Bone marrow (tissue), 2 donors: ENCODE measurements at regions not wholly inside any gene's neighbourhood (a gene's known extent, or its start where the extent isn't known, plus 50 kb on each side); places are given as distances from the start of the nearest gene placed in this dataset.
"Not testable (repeated sequence)": the region's sequence is repeated elsewhere in the genome, so short reads cannot be mapped to it uniquely, and the experiment has no call there.

Experiments
- DNase-seq, 2 donors: peaks; one replicate each; lab custom pipeline; 2025; lab: John Stamatoyannopoulos, UW

DNA sequence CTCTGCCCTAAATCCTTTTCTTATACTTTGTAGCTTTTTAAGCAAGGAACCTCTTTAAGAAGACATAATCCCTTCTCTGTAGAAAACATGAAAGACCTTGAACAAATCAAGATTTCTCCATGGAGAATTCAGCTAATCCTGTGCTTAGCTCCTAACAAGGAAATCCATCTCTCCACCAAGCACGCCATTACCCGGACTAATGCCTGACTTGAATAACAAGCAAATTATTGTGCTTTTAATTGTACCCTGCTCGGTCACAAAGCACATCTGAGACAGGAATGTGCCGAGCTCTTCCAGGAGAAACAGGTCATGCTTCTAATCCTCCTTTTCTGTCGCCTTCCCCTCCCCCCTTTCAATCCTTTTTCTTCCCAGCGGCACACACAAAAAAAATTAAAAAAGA lies 141.3 kb downstream of the PSAT1 start:
- no peak for DNase-seq

GRCh38 chr9:78438780-78439179 lies 141.9 kb downstream of the PSAT1 start:
- no peak for DNase-seq

DNA sequence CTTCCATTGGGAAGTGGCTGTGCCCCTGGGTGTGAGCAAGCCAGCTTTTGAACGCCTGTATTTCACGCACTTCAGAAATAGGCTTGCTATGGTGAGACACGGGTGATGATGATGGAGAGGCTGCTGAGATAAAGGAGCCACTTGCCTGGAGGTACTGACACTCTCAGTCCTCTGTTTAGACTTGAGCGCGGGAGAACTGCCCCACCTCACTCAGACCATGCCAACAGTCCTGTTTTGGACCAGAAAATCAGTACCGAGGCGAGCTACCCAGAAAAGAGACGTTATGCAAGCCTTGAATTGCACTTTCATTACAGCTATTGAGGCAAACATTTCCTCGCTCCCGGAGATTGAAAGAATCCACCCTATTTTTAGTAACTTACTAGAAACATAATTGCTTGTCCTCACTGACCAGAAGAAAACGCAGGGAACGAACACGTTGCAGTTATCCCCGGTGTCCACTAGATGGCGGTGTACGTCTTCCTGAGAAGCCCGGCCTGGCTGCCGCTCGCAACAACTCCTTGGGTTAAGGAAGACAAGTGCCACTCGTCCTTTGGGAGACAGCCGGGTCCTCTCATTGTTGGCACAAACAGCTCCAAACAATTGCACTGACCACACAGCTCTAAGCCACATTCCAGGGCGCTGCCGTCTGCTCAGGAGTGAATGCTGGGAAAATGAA lies 142.4 kb downstream of the PSAT1 start:
- peak; percentile 20 to 36 for DNase-seq

DNA sequence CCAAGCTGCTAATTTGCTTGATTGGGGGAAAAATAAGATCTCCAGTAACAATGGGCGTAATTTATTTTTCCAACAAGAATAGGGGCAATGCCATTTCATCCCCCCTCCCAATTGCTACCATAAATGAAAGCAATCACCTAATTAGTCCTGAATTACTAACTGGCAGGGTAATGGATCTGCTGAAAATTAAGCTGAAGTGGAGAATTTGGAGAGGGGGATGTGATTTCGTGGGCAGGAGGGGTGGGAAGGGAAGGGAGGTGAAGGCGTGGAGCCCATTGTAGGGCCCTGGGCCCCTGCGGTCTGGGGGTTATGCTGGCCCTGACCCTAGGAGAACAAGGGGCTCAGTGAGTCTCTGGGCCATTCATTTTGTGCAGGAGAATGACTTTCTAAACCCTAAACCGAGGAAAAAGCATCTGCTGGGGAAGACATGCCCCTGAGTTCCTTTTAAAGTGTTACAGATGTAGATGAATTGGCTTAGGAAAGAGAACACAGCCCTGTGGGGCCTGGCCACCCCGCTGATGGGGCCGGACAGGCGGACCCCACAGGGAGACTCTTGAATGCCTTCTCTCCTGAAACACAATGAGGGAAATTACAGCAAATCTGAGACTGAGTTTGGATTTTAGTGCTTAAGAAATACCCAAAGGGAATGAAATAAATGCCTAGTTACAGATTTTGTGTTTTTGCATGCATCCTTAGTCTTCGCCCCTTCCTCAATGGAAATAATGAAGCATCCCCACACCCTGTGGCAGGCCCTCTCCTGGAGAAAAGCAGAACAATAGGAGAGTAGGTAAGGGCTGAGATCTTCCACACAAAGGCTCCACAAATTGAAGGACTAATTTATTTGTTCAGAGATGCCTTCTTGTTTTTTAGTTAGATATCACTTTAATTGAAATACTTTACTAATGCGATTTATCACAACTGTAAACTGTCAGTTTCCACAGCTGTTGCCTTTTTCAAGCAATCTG lies 143.2 kb downstream of the PSAT1 start:
- DNase-seq, result no peak

GRCh38 chr9:78441396-78441795 lies 144.5 kb downstream of the PSAT1 start:
- no peak for DNase-seq

GRCh38 chr9:78441822-78442431 lies 145.0 kb downstream of the PSAT1 start:
- DNase-seq, result no peak

DNA sequence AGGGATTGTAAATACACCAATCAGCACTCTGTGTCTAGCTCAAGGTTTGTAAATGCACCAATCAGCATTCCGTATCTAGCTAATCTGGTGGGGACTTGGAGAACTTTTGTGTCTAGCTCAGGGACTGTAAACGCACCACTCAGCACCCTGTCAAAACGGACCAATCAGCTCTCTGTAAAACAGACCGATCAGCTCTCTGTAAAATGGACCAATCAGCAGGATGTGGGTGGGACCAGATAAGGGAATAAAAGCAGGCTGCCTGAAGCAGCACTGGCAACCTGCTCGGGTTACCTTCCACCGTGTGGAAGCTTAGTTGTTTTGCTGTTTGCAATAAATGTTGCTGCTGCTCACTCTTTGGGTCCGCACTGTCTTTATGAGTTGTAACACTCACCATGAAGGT lies 145.7 kb downstream of the PSAT1 start:
- DNase-seq, result not testable (repeated sequence)

DNA sequence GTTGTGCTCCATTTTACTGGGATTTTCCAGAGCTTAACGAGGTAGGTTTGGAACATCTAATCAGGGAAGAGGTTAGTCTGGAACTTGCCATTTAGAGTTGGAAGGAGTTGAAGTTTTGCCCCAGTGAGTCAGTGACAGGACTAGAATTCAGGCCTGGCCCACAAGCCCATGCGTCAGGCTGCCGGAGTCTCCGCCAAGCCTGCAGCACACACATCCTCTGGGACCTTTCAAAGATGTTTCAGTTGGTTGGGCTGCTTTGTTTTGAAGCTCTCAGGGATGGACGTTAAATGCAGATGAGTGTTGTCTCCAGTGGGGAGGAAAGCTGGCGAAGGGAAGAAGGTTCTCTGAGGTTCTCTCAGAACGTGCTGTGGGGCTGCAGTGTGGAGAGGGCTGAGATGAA lies 147.0 kb downstream of the PSAT1 start:
- no peak for DNase-seq

- no peak for DNase-seq
These were observed 152.2 kb downstream of the PSAT1 start for GRCh38 chr9:78448960-78449673.

GRCh38 chr9:78453450-78453849 lies 156.5 kb downstream of the PSAT1 start:
- no peak for DNase-seq

GRCh38 chr9:78462611-78463010 lies 165.7 kb downstream of the PSAT1 start:
- DNase-seq, result no peak

- DNase-seq, result no peak
These were observed 166.8 kb downstream of the PSAT1 start for GRCh38 chr9:78463750-78464149.

DNA sequence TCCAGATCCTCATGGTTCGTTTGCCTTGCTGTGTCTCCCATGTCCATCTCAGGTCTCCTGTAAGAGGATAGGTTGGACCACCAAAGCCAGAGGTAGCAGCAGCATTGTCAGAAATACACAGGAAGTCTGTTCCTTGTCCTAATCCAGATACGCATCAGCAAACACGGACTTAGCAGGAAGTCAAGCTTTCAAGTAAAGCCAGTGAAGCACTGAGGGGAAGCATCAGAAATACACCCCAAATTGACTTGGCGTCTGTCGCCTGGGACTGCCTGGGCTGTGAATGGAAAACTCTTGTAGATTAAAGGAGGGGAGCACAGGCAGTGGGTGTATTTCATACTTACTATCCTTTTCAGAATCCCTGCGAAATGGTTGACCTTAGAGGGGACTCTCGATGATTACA lies 171.3 kb downstream of the PSAT1 start:
- no peak for DNase-seq

GRCh38 chr9:78468974-78469576 lies 172.2 kb downstream of the PSAT1 start:
- DNase-seq, result no peak

GRCh38 chr9:78470216-78470615 lies 173.3 kb downstream of the PSAT1 start:
- DNase-seq, result no peak

DNA sequence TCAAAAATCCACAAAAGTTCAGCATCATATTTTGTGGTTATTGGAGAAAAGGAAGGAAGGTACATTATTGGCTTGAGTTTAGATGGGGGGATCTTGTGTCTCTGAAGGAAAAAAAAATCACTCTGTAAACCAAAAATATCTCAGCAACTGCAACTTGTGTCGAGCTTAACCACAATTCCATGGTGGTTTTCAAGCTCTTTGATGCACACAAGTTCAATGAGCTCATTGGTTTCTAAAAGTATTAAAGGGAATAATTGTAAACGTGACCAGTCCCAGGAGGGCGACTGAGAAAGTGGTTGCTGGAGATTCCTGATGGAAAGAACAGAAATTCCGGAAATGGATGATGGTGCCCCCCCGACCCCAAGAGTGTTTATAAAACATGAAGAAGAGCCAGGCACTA lies 173.8 kb downstream of the PSAT1 start:
- DNase-seq, result no peak

- DNase-seq, result no peak
These were observed 175.2 kb downstream of the PSAT1 start for GRCh38 chr9:78472111-78472510.

DNA sequence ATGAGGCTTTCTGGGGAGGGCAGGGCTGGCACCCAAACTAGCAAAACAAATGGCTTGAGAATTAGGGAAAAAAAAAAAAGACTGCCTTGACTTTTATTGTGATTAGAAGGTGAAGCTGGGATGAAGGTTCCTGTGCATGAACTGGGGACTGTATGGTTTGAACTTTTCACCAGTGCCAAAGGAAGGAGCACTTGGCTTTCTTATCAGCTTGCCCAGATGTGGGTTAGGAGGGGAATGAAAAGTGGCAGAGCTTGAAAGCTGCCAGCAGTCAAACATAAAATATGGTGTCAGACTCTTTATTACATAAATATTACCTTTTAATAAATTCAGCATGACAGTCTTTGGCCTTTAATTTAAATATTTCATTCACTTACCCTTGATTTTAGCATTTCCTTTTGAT lies 182.5 kb downstream of the PSAT1 start:
- DNase-seq, result no peak

DNA sequence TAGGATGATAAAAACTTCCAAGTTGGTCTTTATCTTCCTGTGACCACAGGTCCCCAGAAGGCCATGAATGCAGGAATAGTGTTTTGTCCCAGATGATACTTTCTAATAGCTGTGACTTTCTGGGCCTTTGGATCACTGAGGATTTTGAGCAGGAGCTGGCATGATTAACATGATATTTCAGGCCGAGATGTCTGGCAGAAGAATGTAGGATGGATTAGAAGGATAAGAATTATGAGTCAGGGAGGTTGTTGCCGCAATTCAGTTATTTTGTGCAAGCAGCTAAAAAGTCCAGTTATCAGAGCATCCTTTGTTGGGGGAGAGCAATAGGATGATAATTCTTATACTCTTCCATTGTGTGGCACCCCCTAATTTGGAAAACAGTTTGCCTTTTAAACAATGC lies 189.7 kb downstream of the PSAT1 start:
- DNase-seq, result no peak

DNA sequence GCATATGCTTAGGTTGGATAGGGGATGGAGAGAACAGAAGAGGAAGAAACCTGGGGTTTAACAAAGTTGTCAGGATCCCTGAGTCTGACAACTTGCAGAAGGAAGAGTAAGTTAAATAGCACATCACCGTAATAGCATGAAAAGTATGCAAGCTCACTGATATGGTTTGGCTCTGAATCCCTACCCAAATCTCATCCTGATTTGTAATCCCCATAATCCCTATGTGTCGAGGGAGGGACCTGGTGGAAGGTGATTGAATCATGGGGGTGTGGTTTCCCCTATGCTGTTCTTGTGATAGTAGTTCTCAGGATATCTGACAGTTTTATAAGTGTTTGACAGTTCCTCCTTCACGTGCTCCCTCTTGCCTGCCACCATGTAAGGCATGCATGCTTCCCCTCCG lies 193.3 kb downstream of the PSAT1 start:
- no peak for DNase-seq

- no peak for DNase-seq
These were observed 194.5 kb downstream of the PSAT1 start for GRCh38 chr9:78491402-78491801.
